HG02588 (cell line): ENCODE measurements at regions not wholly inside any gene's neighbourhood (a gene's known extent, or its start where the extent isn't known, plus 50 kb on each side); places are given as distances from the start of the nearest gene placed in this dataset.

ENCODE experiments used
- ATAC-seq: cut with Tn5 transposase; IDR thresholded peaks from one replicate; pipeline ENCODE4 v1.9.1; 2021; ENCODE audit warnings: mild to moderate bottlenecking, moderate library complexity; ENCODE audit not compliant: unreplicated experiment

GRCh38 chr18:44518666-44519065 lies 162.0 kb upstream of the SETBP1 start:
- ATAC-seq = no peak

GRCh38 chr18:44520981-44521667 lies 159.6 kb upstream of the SETBP1 start:
- no peak for ATAC-seq

GRCh38 chr18:44521668-44522022 lies 159.0 kb upstream of the SETBP1 start:
- no peak for ATAC-seq

GRCh38 chr18:44526705-44527415 lies 153.8 kb upstream of the SETBP1 start:
- no peak for ATAC-seq

- no peak for ATAC-seq
Observed at GRCh38 chr18:44533071-44533470, 147.6 kb upstream of the SETBP1 start.

GRCh38 chr18:44536046-44536445 lies 144.6 kb upstream of the SETBP1 start:
- no peak for ATAC-seq

- no peak for ATAC-seq
Observed at GRCh38 chr18:44536619-44537018, 144.1 kb upstream of the SETBP1 start.

GRCh38 chr18:44537526-44537925 lies 143.2 kb upstream of the SETBP1 start:
- no peak for ATAC-seq

- ATAC-seq = no peak
Observed at GRCh38 chr18:44539926-44540325, 140.8 kb upstream of the SETBP1 start.

- no peak for ATAC-seq
Observed at GRCh38 chr18:44541159-44541558, 139.5 kb upstream of the SETBP1 start.

- no peak for ATAC-seq
Observed at GRCh38 chr18:44541781-44542180, 138.9 kb upstream of the SETBP1 start.

- no peak for ATAC-seq
Observed at GRCh38 chr18:44543387-44543786, 137.3 kb upstream of the SETBP1 start.

- ATAC-seq = no peak
Observed at GRCh38 chr18:44545359-44545985, 135.2 kb upstream of the SETBP1 start.

GRCh38 chr18:44546954-44547353 lies 133.7 kb upstream of the SETBP1 start:
- ATAC-seq = no peak

- no peak for ATAC-seq
Observed at GRCh38 chr18:44548291-44549221, 132.1 kb upstream of the SETBP1 start.

- ATAC-seq = no peak
Observed at GRCh38 chr18:44552706-44553105, 128.0 kb upstream of the SETBP1 start.

- ATAC-seq = no peak
Observed at GRCh38 chr18:44556296-44556695, 124.4 kb upstream of the SETBP1 start.

- ATAC-seq = no peak
Observed at GRCh38 chr18:44557616-44558151, 123.0 kb upstream of the SETBP1 start.

GRCh38 chr18:44558767-44559166 lies 121.9 kb upstream of the SETBP1 start:
- ATAC-seq = no peak

- no peak for ATAC-seq
Observed at GRCh38 chr18:44562986-44563385, 117.7 kb upstream of the SETBP1 start.

GRCh38 chr18:44564922-44565321 lies 115.8 kb upstream of the SETBP1 start:
- no peak for ATAC-seq
